G401 (cell line): ENCODE measurements at regions not wholly inside any gene's neighbourhood (a gene's known extent, or its start where the extent isn't known, plus 50 kb on each side); places are given as distances from the start of the nearest gene placed in this dataset.

Experiments used
- DNase-seq: peaks from one replicate; pipeline ENCODE4 v3.0.0-alpha.2; 2015; ENCODE audit warnings: low spot score
- in situ Hi-C: cut with HindIII; loops from 2 replicates; pipeline ENCODE4 v1.10.0; 2016; ENCODE audit warnings: low sequenced_read_pairs, mixed read lengths

GRCh38 chr5:82330530-82331270 is 52.5 kb upstream of the RPS23 start:
- DNase-seq: no peak
- in situ Hi-C loops: no loop called here

GRCh38 chr5:82329393-82329792 is 51.2 kb upstream of the RPS23 start:
- no peak for DNase-seq
- in situ Hi-C loops: no loop called here
